HG02884 (cell line): ENCODE measurements at regions not wholly inside any gene's neighbourhood (a gene's known extent, or its start where the extent isn't known, plus 50 kb on each side); places are given as distances from the start of the nearest gene placed in this dataset.
"Not testable (repeated sequence)": the region's sequence is repeated elsewhere in the genome, so short reads cannot be mapped to it uniquely, and the experiment has no call there.

Experiments used
- ATAC-seq: cut with Tn5 transposase; IDR thresholded peaks from one replicate; pipeline ENCODE4 v1.9.1; 2021; ENCODE audit warnings: mild to moderate bottlenecking, moderate library complexity; ENCODE audit not compliant: unreplicated experiment

DNA sequence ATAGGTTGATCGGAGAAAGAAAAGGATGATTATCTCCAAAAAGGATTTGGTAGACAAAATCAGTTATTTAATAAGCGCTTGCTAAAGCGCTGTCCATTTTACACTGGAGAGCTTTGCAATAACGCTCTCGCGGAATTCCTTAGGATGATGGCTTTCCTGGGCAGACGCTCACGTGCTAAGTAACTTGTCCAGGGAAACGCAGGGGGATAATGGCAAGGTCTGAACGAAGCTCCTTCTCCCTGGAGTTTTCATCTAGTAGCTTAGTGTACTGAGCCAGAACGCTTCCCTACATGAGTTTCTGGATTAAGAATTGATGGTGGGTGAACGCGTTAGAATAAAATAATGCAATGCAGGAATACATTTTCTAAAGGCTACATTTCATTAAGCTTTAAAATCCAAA lies 739.5 kb upstream of the SALL3 start:
- no peak for ATAC-seq

DNA sequence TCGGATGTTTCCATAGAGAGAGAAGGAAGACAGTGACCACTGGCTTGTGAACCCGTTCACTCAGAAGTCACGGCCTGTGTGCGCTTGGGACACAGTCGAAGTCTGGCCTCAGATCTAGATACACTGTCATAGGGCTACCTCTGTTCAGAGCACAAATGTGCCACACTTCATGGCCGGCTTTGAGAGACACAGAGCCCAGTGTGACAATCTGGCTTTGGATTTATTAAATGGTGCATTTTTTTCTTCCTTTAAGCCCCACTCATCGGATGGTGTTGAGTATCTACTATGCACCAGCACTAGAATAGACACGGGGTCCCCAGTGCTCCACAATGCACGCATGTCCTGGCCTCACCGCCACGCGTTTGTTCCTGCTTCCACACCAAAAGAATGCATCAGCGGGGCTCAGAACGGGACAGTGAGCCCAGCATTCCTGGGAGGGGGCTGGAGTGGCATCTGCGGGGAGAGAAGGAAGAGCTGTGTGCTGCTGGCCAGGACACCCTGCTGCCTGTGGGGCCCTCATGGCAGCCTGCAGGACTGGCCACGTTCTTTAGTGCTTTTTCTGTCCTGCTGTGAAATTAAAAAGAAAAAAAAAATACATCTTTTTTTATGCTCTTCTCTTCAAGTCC lies 738.9 kb upstream of the SALL3 start:
- ATAC-seq = no peak

DNA sequence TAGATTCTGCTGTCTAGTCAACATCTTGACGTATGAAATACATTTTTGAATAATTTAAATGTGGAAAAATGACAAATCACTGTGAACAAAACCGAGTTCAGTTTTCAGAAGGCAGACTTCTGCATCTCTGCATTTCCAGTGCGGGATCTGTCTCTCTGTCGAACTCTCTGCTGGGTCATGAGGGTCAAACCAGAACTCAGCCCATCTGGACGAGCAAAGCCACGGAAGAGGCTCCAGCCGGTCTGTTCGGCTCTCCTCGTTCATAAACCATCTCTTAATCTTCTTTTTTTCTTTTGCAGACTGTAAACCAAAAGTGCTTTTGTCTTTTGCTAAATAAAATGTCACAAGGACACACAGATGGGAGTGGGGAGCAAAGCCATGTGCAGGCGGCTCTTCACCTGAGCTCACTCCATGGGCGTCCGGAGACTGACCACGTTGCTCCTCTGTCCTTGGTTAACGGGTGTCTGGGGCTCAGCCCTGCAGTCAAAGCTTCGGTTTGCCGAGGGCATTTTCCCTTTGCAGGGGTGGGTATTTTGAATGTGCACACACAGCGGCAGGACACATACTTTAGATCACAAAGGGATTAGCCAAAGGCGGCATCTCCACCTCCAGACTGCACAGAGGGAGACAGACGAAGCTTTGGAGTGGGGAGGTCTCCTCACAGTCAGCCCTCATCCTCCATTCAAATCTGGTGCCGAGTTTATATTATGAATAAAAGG lies 737.9 kb upstream of the SALL3 start:
- ATAC-seq = no peak

DNA sequence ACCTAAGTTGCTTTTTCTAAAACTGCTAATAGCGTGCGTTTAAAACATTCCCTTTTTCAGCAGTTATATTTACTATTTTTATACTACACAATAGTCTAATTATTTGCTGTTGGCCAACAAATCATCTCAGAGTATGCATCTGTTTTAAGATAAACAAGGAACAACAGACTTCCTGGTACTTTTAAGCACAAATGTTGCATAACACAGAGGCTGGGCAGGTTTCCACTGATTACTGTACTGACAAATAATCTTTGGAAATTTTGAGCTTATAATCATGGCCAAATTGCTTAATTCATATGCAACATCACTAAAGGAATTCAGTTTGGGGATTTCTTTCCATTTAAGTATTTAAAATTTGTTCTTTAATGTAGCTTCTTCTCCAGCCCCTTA lies 737.4 kb upstream of the SALL3 start:
- no peak for ATAC-seq

DNA sequence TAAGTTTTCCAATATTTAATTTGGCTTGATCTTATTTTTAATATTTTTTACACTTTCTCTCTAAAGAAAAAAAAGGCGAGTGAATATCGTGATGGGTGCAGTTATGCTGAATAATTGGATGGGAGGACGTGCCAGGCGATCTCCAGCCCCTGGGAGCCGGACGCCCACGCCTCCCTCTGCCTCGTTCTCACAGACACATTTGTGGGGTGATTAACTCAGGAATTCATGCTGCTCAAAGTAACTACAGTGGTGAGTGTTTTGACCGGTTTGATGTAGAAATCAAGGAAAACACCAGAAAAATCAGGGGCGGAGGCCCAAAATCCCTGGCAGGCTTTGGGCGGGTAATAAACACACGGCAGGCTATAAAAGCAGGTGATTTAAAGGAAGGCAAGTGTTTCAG lies 736.8 kb upstream of the SALL3 start:
- ATAC-seq = no peak

DNA sequence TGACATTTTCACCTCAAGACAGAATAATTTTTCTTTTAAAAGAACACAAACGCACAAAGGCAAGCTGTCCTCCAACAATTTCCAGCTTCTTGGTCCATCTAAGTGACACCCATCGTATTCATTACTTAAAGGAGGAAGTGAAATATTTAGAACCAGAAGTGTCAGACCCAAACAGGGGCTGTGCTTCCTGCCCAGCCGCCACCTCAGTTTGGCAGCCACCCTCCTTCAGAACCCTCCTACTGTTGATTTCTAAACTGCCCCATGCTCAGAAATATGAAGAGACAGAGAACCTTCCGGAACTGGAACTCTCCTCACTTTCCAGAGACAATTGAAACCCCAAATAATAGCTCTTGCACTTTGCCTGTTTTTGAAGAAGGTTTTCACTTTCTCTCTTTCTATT lies 734.8 kb upstream of the SALL3 start:
- ATAC-seq = no peak

DNA sequence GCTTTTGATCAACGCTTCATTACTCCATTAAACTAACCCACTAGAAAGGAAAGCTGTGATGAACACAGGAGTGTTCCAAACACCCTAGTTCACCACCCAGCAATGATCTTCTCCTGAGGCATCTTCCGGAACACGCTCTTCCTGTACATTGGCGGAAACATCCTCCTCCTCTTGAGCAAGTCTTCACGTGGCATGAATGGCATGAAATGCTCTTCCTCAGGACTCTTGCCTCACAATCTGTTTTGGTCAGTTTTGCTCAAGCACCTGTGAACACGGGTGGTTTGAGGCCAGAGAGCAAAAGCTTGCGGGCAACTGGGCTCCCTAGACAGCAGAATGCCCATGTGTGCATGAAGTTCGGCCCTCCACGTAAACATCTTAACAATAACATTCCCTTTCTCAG lies 734.2 kb upstream of the SALL3 start:
- ATAC-seq = no peak

DNA sequence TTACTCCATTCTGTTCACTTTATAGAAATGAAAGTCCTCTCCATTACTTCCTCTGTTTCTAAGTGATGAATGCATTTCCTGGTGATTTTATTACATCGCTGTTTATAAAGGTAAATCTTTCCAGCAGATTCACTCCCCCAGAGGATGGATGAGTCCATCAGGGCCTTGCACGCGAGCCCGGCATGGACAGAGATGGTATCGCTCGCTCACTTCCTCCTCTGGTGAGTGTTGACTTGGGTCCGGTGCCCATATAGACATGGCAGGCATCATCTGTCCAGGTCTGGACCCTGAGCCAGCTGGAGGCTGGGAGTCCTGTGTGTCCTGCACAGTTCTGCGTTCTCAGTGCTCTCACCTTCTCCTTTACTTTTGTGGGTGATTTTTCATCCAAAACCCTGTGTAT lies 733.6 kb upstream of the SALL3 start:
- ATAC-seq = no peak

DNA sequence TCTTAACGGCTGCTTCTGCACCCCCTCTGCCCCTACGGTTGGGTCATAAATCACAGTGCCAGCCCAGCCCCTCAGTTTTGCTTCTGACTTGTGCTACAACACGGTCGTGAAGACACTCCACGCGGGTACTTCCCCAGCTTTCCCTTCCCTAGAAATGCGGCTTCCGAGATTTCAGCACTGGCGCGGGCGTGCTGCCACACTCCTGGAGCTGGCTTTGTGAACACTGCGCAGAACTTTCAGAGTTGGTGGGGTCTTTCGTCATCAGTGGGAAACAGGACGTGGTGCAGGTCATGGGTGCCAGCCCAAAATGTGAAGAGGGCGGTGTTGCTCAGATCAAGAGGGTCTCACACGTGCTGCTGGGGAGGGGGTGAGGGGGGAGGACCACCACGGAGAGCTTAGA lies 733.0 kb upstream of the SALL3 start:
- no peak for ATAC-seq

DNA sequence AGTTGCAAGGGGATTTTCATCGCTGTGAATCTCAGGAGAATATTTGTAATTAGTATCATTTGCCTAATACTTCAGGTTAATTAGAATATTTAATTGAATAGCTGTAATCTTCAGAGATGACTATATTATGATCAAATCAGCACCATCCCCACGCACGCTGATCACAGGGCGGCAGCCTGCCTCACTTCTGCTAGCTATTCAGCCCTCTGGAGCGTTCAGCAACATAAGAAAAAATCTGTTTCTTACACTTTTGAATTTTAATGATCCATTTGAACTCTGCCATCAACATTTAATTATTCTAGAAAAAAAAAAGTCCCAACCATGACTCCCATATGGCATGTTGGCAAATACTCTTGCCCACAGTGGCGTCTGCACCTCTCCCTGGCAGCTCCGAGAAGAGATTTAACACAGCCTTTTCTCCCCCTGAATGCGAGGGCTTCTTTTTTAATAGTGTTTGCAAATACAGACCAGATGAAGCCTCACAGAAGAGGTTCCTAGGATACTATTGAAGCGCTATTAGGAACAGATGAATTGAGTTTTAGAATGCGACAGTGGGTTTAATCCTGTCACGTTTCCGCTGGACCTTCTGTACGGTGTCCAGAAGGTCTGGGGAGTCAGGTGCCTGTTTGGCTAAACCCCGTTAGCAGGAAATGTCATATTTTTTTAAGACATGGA lies 731.9 kb upstream of the SALL3 start:
- ATAC-seq = no peak

DNA sequence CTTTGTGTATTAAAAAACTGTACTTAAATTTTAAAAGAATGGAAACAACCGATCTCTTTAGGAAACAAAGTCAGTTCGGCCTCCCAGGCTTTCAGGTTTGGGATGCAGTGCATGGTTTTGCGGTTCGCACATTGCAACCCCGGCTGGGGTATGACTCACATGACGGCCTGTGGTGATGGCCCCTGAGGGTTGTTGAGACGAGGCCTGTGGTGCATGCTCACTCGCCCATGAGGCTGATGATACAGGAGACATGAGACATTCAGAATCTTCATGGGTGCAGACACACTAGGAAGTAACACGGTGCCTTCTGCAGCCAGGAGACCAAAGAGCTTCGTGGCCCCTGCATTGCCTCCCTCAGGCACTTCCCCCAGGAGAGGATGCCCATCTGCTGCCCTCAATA lies 724.6 kb upstream of the SALL3 start:
- no peak for ATAC-seq

DNA sequence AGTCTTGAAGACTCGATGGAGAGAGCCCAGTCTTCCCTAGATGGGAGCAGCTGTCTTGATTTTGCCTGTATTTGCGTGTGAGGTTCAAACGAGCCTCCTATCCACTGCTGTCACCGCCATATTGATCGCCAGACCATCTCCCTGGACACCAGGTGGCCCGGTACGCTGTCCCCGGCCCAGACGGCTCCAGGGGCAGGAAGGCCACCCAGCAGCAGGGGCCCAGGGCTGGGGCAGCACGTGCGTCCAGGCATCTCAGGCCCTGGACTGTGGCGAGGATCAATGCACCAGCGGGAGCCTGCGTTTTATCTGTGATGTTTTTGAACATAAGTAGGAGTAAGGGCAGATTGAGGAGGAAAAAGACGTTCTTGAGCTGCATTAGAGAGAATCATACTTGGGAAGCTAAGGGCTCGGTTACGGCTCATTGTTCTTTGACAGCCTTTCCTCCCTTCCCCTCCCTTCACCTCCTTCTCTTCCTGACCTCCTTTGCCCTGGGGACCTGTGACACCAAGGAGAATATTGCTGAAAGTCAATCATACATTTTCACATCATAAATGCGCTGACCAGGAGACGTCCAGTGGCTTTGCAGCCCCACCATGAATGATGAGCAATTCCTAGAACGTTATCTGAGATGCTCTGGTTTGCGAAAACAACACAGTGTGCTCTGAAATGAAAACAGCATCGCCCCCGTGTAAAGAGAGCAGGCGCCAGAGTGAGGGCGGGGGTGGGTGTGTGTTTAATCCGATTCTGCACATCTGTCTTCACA lies 711.2 kb upstream of the SALL3 start:
- no peak for ATAC-seq

DNA sequence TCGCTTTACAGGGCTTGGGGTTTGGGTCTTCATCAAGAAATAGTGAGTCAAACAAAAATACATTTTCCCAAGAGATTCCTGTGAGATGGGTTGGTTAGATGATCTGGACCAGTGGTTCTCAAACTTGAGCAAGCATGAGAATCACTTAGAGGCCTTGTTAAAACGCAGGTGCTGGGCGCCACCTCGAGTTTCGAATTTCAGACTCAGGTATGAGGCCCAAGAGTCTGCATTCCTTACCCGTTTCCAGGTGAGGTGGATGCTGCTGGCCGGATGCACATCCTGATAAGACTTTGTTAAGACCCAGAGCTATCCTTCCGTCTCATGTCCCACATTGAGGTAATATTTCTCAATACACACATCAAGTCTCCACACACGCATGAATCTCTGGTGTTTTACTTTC lies 707.8 kb upstream of the SALL3 start:
- ATAC-seq = no peak

DNA sequence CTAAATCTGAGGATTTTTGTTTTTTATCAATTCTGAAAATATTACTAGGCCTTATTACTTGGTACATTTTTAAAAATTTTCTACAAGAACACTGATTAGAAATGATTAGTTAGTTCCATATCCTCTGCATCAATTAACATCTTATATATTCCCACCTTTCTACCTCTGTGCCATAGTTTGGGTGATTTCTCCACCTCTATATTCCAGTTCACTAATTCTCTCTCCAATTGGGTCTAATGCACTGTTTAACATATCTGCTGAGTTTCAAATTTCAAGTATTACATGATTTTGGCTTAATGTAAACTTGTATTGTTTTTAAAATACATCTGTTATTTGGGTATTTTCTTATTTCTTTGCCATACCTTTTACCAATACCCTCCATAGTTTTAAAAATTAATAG lies 705.7 kb upstream of the SALL3 start:
- ATAC-seq = no peak

DNA sequence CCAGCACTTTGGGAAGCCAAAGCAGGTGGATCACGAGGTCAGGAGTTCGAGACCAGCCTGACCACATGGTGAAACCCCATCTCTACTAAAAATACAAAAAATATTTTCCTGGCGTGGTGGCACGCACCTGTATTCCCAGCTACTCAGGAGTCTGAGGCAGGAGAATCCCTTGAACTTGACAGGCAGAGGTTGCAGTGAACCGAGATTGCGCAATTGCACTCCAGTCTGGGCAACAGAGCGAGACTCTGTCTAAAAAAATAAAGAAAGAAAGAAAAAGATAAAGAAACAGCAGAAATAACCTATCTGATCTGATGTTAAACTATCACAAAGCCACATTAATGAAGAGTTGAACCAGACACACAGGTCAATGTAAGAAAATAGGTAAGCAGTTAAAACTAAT lies 696.2 kb upstream of the SALL3 start:
- ATAC-seq = not testable (repeated sequence)

DNA sequence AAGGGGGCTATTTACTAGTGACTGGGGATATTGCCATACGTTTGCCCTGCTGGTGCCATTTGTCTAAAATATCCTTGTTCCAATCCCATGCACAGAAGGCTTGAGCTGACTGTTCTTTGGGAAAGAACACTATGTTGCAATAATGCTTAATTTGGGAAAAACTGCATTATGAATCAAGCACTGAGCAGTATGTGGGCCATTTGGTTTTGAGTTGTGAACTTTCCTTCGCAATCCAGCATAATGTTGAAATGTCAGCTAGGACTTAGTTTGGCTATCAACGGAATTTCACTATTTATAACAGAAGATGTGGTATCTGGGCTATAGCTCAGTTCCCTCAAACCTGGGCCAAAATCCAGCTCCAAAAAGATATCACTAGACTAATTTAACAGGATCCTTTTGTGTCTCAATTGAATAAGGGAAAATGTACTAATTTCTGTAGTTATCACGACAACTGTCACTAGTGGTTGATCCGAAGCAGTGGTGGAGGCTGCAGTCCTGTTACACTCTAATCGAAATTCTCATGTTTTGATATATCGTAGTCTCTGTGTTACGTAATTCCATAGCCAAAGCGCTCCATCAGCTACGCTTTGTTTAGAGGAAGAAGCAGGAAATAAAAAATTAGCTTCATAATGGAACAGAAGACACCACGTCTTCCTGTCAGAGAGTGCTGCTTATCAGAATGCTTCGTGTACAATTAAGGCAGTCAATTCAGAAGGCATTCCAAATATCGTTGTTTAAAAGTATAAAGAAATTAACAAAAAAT lies 686.8 kb upstream of the SALL3 start:
- no peak for ATAC-seq

DNA sequence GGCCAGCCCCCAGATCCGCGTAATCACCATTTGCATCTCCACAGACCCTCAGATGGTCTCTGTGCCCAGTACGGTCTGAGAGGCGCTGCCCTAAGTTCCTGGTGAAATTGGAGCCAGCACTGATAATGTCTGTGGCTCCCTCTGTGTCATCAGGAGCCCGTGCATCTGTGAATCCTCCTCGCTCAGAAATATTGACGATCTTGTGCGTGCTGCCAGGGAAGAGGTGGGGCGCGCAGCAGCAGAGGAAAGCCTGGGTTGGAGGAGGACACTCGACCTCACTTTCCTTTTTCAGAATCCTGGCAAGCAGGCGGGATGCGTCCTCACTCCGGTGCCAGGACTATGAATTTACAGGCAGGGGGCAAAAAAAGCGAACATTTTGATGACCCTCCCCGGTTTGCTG lies 686.1 kb upstream of the SALL3 start:
- no peak for ATAC-seq

DNA sequence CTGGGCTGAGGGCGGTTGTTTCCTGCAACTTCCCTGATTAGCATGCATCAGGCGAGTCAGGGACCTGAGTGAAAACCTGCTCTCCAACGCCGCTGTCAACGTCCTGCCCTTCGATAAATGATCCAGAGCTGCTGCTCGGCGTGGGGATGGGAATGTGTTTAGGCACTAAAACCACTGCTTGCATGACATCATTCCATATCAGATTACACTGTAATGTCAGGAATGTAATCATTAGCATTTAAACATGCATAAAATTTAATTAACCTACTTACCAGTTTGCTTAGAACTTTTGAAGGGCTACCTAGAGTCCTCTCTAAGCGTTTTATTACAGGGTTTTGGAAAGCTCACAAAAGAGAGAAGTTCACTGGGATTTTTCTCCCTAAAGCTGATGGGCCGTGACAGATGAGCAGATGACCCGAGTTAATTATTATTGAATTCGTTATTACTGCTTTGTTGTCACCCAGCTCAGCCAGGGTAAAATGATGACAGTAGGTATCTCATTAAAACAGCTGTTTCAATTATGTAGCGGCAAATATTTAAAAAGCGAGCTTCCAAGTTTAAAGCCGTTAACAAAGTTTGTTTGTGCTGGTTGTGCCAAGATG lies 685.6 kb upstream of the SALL3 start:
- ATAC-seq = no peak

DNA sequence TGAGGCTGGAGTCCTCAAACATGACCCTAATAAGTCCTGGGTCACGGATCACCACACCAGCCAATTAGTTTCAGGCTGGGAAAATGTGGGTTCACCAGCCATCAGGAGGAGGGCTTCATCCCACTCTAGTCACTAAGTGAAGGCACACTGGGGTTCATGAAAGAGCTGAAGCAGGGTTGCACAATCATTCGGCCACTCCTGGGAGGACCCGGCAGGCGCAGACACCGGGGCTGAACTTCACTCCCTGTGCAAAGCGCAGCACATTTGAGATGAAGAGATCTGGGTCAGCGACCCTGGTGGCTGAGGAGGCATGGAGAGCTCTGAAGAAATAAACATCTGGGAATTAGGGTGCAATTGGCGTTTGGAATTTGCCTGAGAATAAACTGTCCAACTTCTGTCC lies 684.4 kb upstream of the SALL3 start:
- no peak for ATAC-seq

DNA sequence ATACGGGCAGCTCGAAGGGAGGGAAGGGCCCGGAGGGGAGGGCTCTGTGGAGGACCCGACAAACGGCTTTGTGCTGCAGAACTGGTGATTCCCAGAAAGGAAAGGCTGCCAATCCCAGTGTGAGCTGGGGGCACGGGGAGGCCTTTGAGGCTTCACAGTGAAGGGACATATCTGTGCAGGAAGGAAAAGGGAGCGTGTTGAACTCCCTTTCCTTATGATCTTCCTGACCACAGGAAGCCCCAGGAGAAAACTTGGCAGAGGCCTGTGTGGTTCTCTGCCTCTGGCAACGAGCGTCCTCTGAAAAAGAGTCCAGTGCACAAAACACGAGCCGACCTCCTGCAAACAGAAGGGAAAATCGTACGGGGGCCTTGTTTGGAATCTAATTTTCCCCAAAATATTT lies 683.5 kb upstream of the SALL3 start:
- ATAC-seq = no peak

DNA sequence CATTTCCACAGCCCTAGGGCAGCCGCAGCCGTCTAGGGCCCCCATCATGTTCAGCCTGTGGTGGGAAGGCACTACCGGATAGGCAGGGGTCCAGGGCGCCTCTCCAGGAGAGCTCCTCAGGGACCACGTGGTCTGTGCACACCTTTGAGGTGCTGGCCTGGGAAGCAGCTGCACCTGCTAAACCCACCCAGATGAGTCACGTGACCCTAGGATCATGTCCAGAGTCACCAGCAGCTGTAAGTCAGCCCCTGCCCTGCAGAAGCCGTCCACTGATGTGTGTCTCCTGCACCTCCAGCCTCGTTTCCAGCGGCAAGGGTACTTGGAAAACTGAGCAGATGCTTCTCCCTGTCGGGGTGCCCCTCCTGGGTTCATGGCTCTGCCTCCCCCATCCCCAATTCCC lies 682.6 kb upstream of the SALL3 start:
- ATAC-seq = no peak
